ENCODE measurements at regions not wholly inside any gene's neighbourhood (a gene's known extent, or its start where the extent isn't known, plus 50 kb on each side); places are given as distances from the start of the nearest gene placed in this dataset.

- DNase-seq, result no peak
Observed at GRCh38 chr4:8756816-8757215, 114.8 kb downstream of the HMX1 start.

GRCh38 chr4:8754634-8755589 lies 116.7 kb downstream of the HMX1 start:
- DNase-seq, result no peak

- DNase-seq, result no peak
Observed at GRCh38 chr4:8748236-8748575, 123.4 kb downstream of the HMX1 start.

- no peak for DNase-seq
Observed at GRCh38 chr4:8747467-8748235, 124.0 kb downstream of the HMX1 start.

- DNase-seq, result no peak
Observed at GRCh38 chr4:8746523-8747466, 124.8 kb downstream of the HMX1 start.

GRCh38 chr4:8745826-8746225 lies 125.8 kb downstream of the HMX1 start:
- no peak for DNase-seq

GRCh38 chr4:8745005-8745790 lies 126.4 kb downstream of the HMX1 start:
- no peak for DNase-seq

GRCh38 chr4:8744083-8744805 lies 127.4 kb downstream of the HMX1 start:
- DNase-seq, result no peak

- DNase-seq, result no peak
Observed at GRCh38 chr4:8742546-8742945, 129.1 kb downstream of the HMX1 start.

GRCh38 chr4:8741513-8742226 lies 130.0 kb downstream of the HMX1 start:
- DNase-seq, result no peak

- no peak for DNase-seq
Observed at GRCh38 chr4:8740666-8741395, 130.8 kb downstream of the HMX1 start.

- no peak for DNase-seq
Observed at GRCh38 chr4:8739820-8740665, 131.6 kb downstream of the HMX1 start.

- no peak for DNase-seq
Observed at GRCh38 chr4:8739317-8739716, 132.3 kb downstream of the HMX1 start.

- no peak for DNase-seq
Observed at GRCh38 chr4:8738471-8738931, 133.1 kb downstream of the HMX1 start.

- no peak for DNase-seq
Observed at GRCh38 chr4:8737601-8738279, 133.9 kb downstream of the HMX1 start.

- no peak for DNase-seq
Observed at GRCh38 chr4:8737075-8737474, 134.6 kb downstream of the HMX1 start.

All from right lung (tissue), 2 donors.